H1 (cell line): ENCODE measurements at regions not wholly inside any gene's neighbourhood (a gene's known extent, or its start where the extent isn't known, plus 50 kb on each side); places are given as distances from the start of the nearest gene placed in this dataset.

Experiments
- CTCF ChIA-PET: fragments of 300-600 bp; sonication (Branson Sonifier 250); formaldehyde crosslinking; loops from one replicate; lab custom pipeline; 2021; ENCODE audit not compliant: partially characterized antibody; lab: Charles Lee
- POLR2A ChIA-PET: fragments of 300-600 bp; sonication (Branson Sonifier 250); formaldehyde crosslinking; loops from one replicate; lab custom pipeline; 2021; ENCODE audit warnings: inconsistent platforms; ENCODE audit not compliant: partially characterized antibody; lab: Charles Lee
- DNase-seq, 2 experiments: peaks; one replicate each; pipeline versions ENCODE4 v3.0.0 to v3.0.0-alpha.2; 2010 to 2022; ENCODE audit warnings: low spot score in 2 of 2, low read depth in 1 of 2, mixed read lengths in 1 of 2
- FAIRE-seq: peaks from 2 replicates; lab custom pipeline; 2011; peaks lifted over from hg19 to GRCh38; lab: Jason Lieb, UNC
- H2AFZ ChIP-seq: 2 replicates; pipeline ENCODE4 v1.8.1; 2012; ENCODE audit warnings: low read length, inconsistent platforms
- H2AK5ac ChIP-seq: 2 replicates; pipeline ENCODE4 v1.6.1; 2013; ENCODE audit warnings: low read depth, low read length
- H2BK120ac ChIP-seq: replicated peaks from 2 replicates; pipeline ENCODE3; 2013; ENCODE audit warnings: low read depth, low read length, inconsistent platforms
- H2BK12ac ChIP-seq: 2 replicates; pipeline ENCODE4 v1.6.1; 2013; ENCODE audit warnings: low read depth, low read length
- H2BK15ac ChIP-seq: 2 replicates; pipeline ENCODE4 v1.6.1; 2013; ENCODE audit warnings: low read length
- H2BK20ac ChIP-seq: 2 replicates; pipeline ENCODE4 v1.6.1; 2013; ENCODE audit warnings: low read length
- H2BK5ac ChIP-seq: 2 replicates; pipeline ENCODE4 v1.6.1; 2013; ENCODE audit warnings: low read depth, low read length
- H3K14ac ChIP-seq: 2 replicates; pipeline ENCODE4 v1.6.1; 2013; ENCODE audit warnings: inconsistent platforms; ENCODE audit not compliant: insufficient read length
- H3K18ac ChIP-seq: 2 replicates; pipeline ENCODE4 v1.6.1; 2013; ENCODE audit warnings: low read length; ENCODE audit errors: extremely low read depth
- H3K23ac ChIP-seq: 2 replicates; pipeline ENCODE4 v1.6.1; 2013; ENCODE audit warnings: inconsistent platforms; ENCODE audit not compliant: insufficient read length
- H3K23me2 ChIP-seq: 2 replicates; pipeline ENCODE4 v1.6.1; 2013; ENCODE audit warnings: low read depth, low read length
- H3K27ac ChIP-seq: 2 replicates; pipeline ENCODE4 v1.6.1; 2011; ENCODE audit warnings: low read depth, low read length, inconsistent platforms
- H3K27me3 ChIP-seq, 4 experiments: replicated peaks in 1 of 4; 1 replicate in 1 of 4; 2 replicates in 3 of 4; pipeline versions ENCODE4 v1.6.1 to v1.8.1; 2011 to 2013; ENCODE audit warnings: low read length in 3 of 4, mild to moderate bottlenecking in 3 of 4, inconsistent platforms in 2 of 4, mixed read lengths in 2 of 4, moderate library complexity in 1 of 4; ENCODE audit not compliant: control insufficient read depth in 3 of 4, insufficient read depth in 3 of 4; ENCODE audit errors: extremely low read depth in 1 of 4
- H3K36me3 ChIP-seq, 4 experiments: 2 replicates each; pipeline versions ENCODE4 v1.6.1 to v1.8.1; 2011 to 2013; ENCODE audit warnings: mild to moderate bottlenecking in 4 of 4, low read length in 3 of 4, moderate library complexity in 2 of 4, control low read depth in 1 of 4, inconsistent platforms in 1 of 4; ENCODE audit not compliant: insufficient read depth in 4 of 4, control insufficient read depth in 2 of 4
- H3K4ac ChIP-seq: replicated peaks from 2 replicates; pipeline ENCODE3; 2013; ENCODE audit warnings: low read length, low read depth, mixed read lengths, inconsistent platforms; ENCODE audit not compliant: insufficient read length
- H3K4me1 ChIP-seq, 4 experiments: replicated peaks in 1 of 4; 1 replicate in 1 of 4; 2 replicates in 3 of 4; pipeline versions ENCODE4 v1.6.1 to v1.8.1; 2011 to 2013; ENCODE audit warnings: low read length in 3 of 4, inconsistent platforms in 2 of 4, mixed read lengths in 1 of 4; ENCODE audit not compliant: insufficient read depth in 4 of 4, control insufficient read depth in 3 of 4
- H3K4me2 ChIP-seq, 2 experiments: 2 replicates each; pipeline versions ENCODE4 v1.6.1 to v1.8.1; 2011 to 2013; ENCODE audit warnings: low read depth in 2 of 2, low read length in 2 of 2, control low read depth in 1 of 2, inconsistent platforms in 1 of 2, mild to moderate bottlenecking in 1 of 2; ENCODE audit not compliant: insufficient read depth in 1 of 2
- H3K4me3 ChIP-seq, 4 experiments: fragments of 200-600, 300-600 bp in 1 of 4; sonication (generic), shearing (Covaris generic), sonication (Bioruptor Twin) in 1 of 4; 2 replicates each; pipeline versions ENCODE4 v1.5.1 to v1.8.1; 2011 to 2016; ENCODE audit warnings: low read length in 4 of 4, low read depth in 3 of 4, control low read depth in 2 of 4, inconsistent platforms in 2 of 4, mild to moderate bottlenecking in 2 of 4, mixed read lengths in 1 of 4, moderate library complexity in 1 of 4; ENCODE audit not compliant: insufficient read depth in 2 of 4; ENCODE audit errors: extremely low read depth in 1 of 4
- H3K56ac ChIP-seq: replicated peaks from 2 replicates; pipeline ENCODE3; 2013; ENCODE audit warnings: low read depth, mild to moderate bottlenecking, mixed read lengths, low read length, inconsistent platforms; ENCODE audit not compliant: insufficient read length
- H3K79me1 ChIP-seq: 2 replicates; pipeline ENCODE4 v1.6.1; 2013; ENCODE audit warnings: low read depth, low read length, control low read depth
- H3K79me2 ChIP-seq, 2 experiments: 2 replicates each; pipeline versions ENCODE4 v1.6.1 to v1.8.1; 2012 to 2013; ENCODE audit warnings: low read length in 2 of 2, mild to moderate bottlenecking in 2 of 2, inconsistent platforms in 1 of 2; ENCODE audit not compliant: insufficient read depth in 2 of 2, control insufficient read depth in 1 of 2
- H3K9ac ChIP-seq, 4 experiments: replicated peaks in 1 of 4; 1 replicate in 1 of 4; 2 replicates in 3 of 4; pipeline versions ENCODE4 v1.6.1 to v1.8.1; 2011 to 2013; ENCODE audit warnings: low read depth in 3 of 4, low read length in 3 of 4, control low read depth in 2 of 4, mild to moderate bottlenecking in 2 of 4, moderate library complexity in 2 of 4, inconsistent platforms in 1 of 4; ENCODE audit errors: extremely low read depth in 1 of 4
- H3K9me3 ChIP-seq, 2 experiments: 2 replicates each; pipeline versions ENCODE4 v1.6.1 to v1.8.1; 2012 to 2013; ENCODE audit warnings: mild to moderate bottlenecking in 2 of 2, moderate library complexity in 2 of 2, control low read depth in 1 of 2, inconsistent platforms in 1 of 2, low read depth in 1 of 2, low read length in 1 of 2, mixed read lengths in 1 of 2; ENCODE audit not compliant: insufficient read depth in 2 of 2
- H4K20me1 ChIP-seq, 2 experiments: replicated peaks in 1 of 2; 2 replicates each; pipeline versions ENCODE3 to v1.8.1; 2011 to 2013; ENCODE audit warnings: inconsistent platforms in 2 of 2, low read length in 2 of 2, mild to moderate bottlenecking in 1 of 2; ENCODE audit not compliant: insufficient read depth in 2 of 2, control insufficient read depth in 1 of 2
- H4K5ac ChIP-seq: 2 replicates; pipeline ENCODE4 v1.6.1; 2013; ENCODE audit warnings: low read length, low read depth, mixed read lengths, inconsistent platforms; ENCODE audit not compliant: insufficient read length
- H4K8ac ChIP-seq: 2 replicates; pipeline ENCODE4 v1.8.0; 2013; ENCODE audit warnings: mild to moderate bottlenecking, moderate library complexity, low read length, inconsistent platforms; ENCODE audit not compliant: insufficient read depth; ENCODE audit errors: extremely low read depth
- H4K91ac ChIP-seq: replicated peaks from 2 replicates; pipeline ENCODE3; 2013; ENCODE audit warnings: low read length, mixed read lengths, inconsistent platforms; ENCODE audit not compliant: insufficient read length
- ATF2 ChIP-seq: IDR thresholded peaks from 2 replicates; pipeline ENCODE4 v1.6.1; 2012; ENCODE audit warnings: low read length, inconsistent platforms
- BCL11A ChIP-seq, 2 experiments: IDR thresholded peaks; one replicate each; pipeline ENCODE4 v1.6.1; 2011; ENCODE audit warnings: low read depth in 2 of 2, low read length in 2 of 2, mild to moderate bottlenecking in 2 of 2
- CBX5 ChIP-seq: fragments of 300-800, 300-1000 bp; sonication (generic); IDR thresholded peaks from 2 replicates; pipeline ENCODE4 v1.7.1; 2016; ENCODE audit warnings: antibody characterized with exemption, low read length, low read depth
- CBX8 ChIP-seq: fragments of 300-800, 300-1000 bp; sonication (generic); IDR thresholded peaks from 2 replicates; pipeline ENCODE4 v1.7.1; 2016; ENCODE audit warnings: low read depth, low read length, borderline replicate concordance
- EGR1 ChIP-seq: IDR thresholded peaks from 2 replicates; pipeline ENCODE4 v1.6.1; 2011; ENCODE audit warnings: low read depth, low read length, borderline replicate concordance
- HDAC6 ChIP-seq: IDR thresholded peaks from one replicate; pipeline ENCODE4 v1.7.1; 2012; ENCODE audit warnings: low read depth, mild to moderate bottlenecking, inconsistent platforms, low read length, moderate library complexity
- KDM5A ChIP-seq: fragments of 200-600 bp; IDR thresholded peaks from 2 replicates; pipeline ENCODE4 v1.7.1; 2012; ENCODE audit warnings: mild to moderate bottlenecking, low read length, inconsistent platforms, mixed read lengths
- RXRA ChIP-seq: IDR thresholded peaks from 2 replicates; pipeline ENCODE4 v1.6.1; 2011; ENCODE audit warnings: low read depth, mild to moderate bottlenecking, low read length, moderate library complexity; ENCODE audit not compliant: insufficient read depth
- SAP30 ChIP-seq: fragments of 300-600 bp; sonication (generic); IDR thresholded peaks from 2 replicates; pipeline ENCODE4 v1.7.1; 2012; ENCODE audit warnings: low read length, moderate library complexity, mild to moderate bottlenecking, inconsistent platforms; ENCODE audit not compliant: insufficient read depth, insufficient replicate concordance
- SP2 ChIP-seq: IDR thresholded peaks from 2 replicates; pipeline ENCODE4 v1.6.1; 2012; ENCODE audit warnings: mild to moderate bottlenecking, low read length, inconsistent platforms
- SRF ChIP-seq: IDR thresholded peaks from 2 replicates; pipeline ENCODE4 v1.6.1; 2011; ENCODE audit warnings: mild to moderate bottlenecking, low read depth, low read length, moderate library complexity
- SUZ12 ChIP-seq: fragments of 200-600 bp; sonication (generic); IDR thresholded peaks from 2 replicates; pipeline ENCODE4 v1.6.1; 2012; ENCODE audit warnings: mild to moderate bottlenecking, inconsistent platforms, low read length, moderate library complexity, mixed read lengths
- TAF7 ChIP-seq: optimal IDR thresholded peaks from 2 replicates; pipeline ENCODE3; 2011; ENCODE audit warnings: low read depth, mild to moderate bottlenecking, inconsistent platforms, low read length, moderate library complexity, borderline replicate concordance
- WGBS, 2 experiments: shearing (Covaris generic) in 1 of 2; methylation state at CpG; one replicate each; pipeline versions ENCODE4 v1.1.6 to v1.1.7; 2013 to 2015; ENCODE audit warnings: low lambda C conversion rate in 2 of 2, mixed read lengths in 2 of 2, inconsistent platforms in 1 of 2, low coverage in 1 of 2, missing lambda C conversion rate in 1 of 2; ENCODE audit not compliant: insufficient replicate concordance in 2 of 2, insufficient coverage in 1 of 2, insufficient read length in 1 of 2; ENCODE audit errors: extremely low coverage in 1 of 2, missing lambda C conversion rate in 1 of 2; 5-methylcytosine and 5-hydroxymethylcytosine counted together

GRCh38 chr4:85106805-85107336 lies 140.4 kb upstream of the WDFY3 start:
- H2BK120ac ChIP-seq = no peak overlapping the region
- no peaks in the 10 kb centered on the region for H3K36me3 ChIP-seq
- ChIA-PET POLR2A (no interaction called here), CTCF (interaction anchor here (0.7 to 2.9 kb wide), 4 partner anchors 20 to 43 kb away, joined by 3 to 15 read pairs (median 4); no protein-coding TSS in a partner anchor)
- no peak overlapping the region for H3K4me3 ChIP-seq
- no peak overlapping the region for H2BK5ac ChIP-seq
- H2AFZ ChIP-seq = no peak overlapping the region
- no peak overlapping the region for H2AK5ac ChIP-seq
- H3K27ac ChIP-seq = no peak overlapping the region
- no peaks in the 10 kb centered on the region for H3K79me1 ChIP-seq
- H3K4me1 ChIP-seq = no peaks in the 10 kb centered on the region
- no peak overlapping the region for H4K5ac ChIP-seq
- no peaks in the 10 kb centered on the region for H3K23me2 ChIP-seq
- no peak overlapping the region for H3K4ac ChIP-seq
- WGBS, 2 experiments = 92% methylated on average over 5 of the region's 5 CpGs; no CpG with 5 or more reads in 1 of the 2 experiments
- no peaks in the 10 kb centered on the region for H3K79me2 ChIP-seq
- FAIRE-seq (no peak), DNase-seq (no peak)
- no peaks in the 10 kb centered on the region for H3K27me3 ChIP-seq
- no peak overlapping the region for H2BK15ac ChIP-seq
- no peak overlapping the region for H3K23ac ChIP-seq
- H3K56ac ChIP-seq = no peak overlapping the region
- no peaks in the 10 kb centered on the region for H3K9me3 ChIP-seq
- H4K8ac ChIP-seq = no peak overlapping the region
- H4K20me1 ChIP-seq = no peaks in the 10 kb centered on the region
- no peak overlapping the region for H3K14ac ChIP-seq
- H2BK12ac ChIP-seq = no peak overlapping the region
- no peak overlapping the region for H4K91ac ChIP-seq
- no peak overlapping the region for H3K9ac ChIP-seq
- H2BK20ac ChIP-seq = no peak overlapping the region
- no peak overlapping the region for H3K18ac ChIP-seq
- no peak overlapping the region for H3K4me2 ChIP-seq
- TF ChIP-seq CBX5 (no peak), CBX8 (no peak), SRF (no peak), SP2 (no peak), RXRA (no peak), SUZ12 (no peak), BCL11A (IDR thresholded peaks at IDR 0.05; ENCODE audit: low read depth in 2 of 2, low read length in 2 of 2) (no peak), EGR1 (no peak), SAP30 (no peak), TAF7 (no peak), KDM5A (no peak), HDAC6 (no peak), ATF2 (no peak)
